ENCODE measurements at regions not wholly inside any gene's neighbourhood (a gene's known extent, or its start where the extent isn't known, plus 50 kb on each side); places are given as distances from the start of the nearest gene placed in this dataset.

DNA sequence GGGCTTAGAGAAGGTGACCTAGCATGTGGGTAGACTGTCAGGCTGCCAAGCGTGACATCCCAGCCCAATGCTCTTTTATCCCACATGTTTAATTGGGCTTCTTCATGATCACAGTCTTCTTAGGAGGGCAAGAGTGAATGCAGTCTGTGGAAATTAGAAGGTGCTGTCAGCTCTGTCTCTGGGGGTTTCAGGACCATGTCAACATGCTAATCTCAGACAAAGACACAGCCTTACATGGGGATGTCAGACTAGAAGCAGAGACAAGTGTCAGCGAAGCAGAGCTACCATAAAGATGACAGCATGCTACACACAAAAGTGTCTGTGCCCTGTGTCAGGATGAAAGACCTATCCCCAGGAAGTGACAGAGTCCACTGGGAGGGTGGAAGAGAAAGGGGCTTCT is 120.1 kb upstream of the SLC25A36 start:
- TF ChIP-seq YY1 (IDR thresholded peaks at IDR 0.05; ENCODE audit: insufficient read depth, insufficient read length) = no peak
- no peak for TF ChIP-seq ZNF274 (IDR thresholded peaks at IDR 0.05; ENCODE audit: low read depth, low read length)

Data from NT2/D1 (cell line).